GM13977 (cell line): ENCODE measurements at regions not wholly inside any gene's neighbourhood (a gene's known extent, or its start where the extent isn't known, plus 50 kb on each side); places are given as distances from the start of the nearest gene placed in this dataset.

Experiments
- DNase-seq: peaks from one replicate; pipeline ENCODE4 v3.0.0; 2012; ENCODE audit warnings: low spot score
- in situ Hi-C: fragments of 300-500 bp; cut with MboI; formaldehyde crosslinking; loops from one replicate; pipeline ENCODE4 v1.12.0; 2022; ENCODE audit warnings: low sequenced_read_pairs, low pct_unique_long_range_greater_than_20kb, mixed read lengths, inconsistent platforms; ENCODE audit not compliant: unreplicated experiment
- TF ChIP-seq, protein P1 (sequence below): IDR thresholded peaks from 2 replicates; pipeline ENCODE4 v1.5.1; 2012; ENCODE audit warnings: mild to moderate bottlenecking, control low read depth; ENCODE audit not compliant: insufficient read depth; ENCODE audit errors: extremely low read depth, missing control alignments

DNA sequence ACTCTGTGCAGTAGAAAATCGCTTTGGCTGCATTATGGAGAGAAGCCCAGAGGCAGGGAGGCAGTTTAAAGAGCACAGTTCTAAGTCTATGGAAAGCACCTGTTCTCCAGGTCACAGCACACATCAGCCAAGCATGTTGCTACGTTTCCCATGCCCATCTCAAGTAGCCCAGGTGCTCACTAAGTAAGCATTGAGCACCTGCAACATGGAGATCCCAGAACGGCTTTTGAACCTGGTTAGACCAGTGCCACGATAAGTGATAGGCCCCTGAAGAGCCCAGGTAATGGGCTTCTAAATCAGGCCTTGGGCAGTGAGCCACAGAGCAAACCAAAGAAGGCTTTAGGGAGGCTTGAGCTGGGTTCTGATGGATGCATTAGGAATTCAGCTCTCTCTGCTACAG, 186.2 kb downstream of the C1orf94 start:
- TF ChIP-seq, protein P1, sequence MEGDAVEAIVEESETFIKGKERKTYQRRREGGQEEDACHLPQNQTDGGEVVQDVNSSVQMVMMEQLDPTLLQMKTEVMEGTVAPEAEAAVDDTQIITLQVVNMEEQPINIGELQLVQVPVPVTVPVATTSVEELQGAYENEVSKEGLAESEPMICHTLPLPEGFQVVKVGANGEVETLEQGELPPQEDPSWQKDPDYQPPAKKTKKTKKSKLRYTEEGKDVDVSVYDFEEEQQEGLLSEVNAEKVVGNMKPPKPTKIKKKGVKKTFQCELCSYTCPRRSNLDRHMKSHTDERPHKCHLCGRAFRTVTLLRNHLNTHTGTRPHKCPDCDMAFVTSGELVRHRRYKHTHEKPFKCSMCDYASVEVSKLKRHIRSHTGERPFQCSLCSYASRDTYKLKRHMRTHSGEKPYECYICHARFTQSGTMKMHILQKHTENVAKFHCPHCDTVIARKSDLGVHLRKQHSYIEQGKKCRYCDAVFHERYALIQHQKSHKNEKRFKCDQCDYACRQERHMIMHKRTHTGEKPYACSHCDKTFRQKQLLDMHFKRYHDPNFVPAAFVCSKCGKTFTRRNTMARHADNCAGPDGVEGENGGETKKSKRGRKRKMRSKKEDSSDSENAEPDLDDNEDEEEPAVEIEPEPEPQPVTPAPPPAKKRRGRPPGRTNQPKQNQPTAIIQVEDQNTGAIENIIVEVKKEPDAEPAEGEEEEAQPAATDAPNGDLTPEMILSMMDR, result no peak
- DNase-seq, result no peak
- in situ Hi-C loops, result no loop called here

DNA sequence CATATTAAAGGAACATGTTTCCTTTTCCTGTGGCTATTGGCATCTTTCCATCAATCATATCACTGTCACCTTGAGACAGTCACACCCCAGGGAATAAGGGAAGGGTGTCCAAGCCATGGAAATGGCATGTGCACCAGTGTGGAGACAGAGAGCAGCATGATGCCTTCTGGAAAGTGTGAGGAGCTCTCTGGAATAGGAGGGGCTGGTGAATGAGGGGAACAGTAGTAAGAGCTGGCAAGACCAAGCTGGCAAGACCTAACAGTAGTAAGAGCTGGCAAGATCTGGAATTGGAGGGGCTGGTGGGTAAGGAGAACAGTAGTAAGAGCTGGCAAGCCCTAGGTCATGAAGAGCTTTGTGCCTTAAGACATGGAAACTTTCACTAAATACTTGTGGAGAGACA, 186.7 kb downstream of the C1orf94 start:
- TF ChIP-seq, protein P1, result no peak
- in situ Hi-C loops, result no loop called here

DNA sequence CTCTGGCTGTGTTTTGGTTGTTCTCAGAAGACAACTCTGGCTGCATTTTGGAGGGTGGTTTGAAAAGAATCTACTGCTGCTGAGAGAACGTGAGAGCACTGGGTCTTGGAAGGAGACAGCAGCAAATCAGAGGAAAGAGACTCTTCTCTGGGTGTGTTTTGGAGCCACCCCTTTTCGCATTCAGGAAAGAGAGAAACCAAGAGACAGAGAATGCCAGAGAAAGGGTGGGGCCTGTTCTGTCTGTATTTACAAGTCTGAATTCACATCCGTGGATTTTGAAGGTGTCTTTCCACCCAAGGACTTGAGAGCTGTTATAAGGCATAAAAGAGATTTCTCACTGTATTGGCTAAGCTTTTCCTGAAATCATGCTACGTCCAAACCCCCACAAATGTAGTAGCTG, 187.2 kb downstream of the C1orf94 start:
- TF ChIP-seq, protein P1, result no peak
- no peak for DNase-seq
- in situ Hi-C loops, result no loop called here

More for the DNA sequence above, 186.7 kb downstream of the C1orf94 start:
- DNase-seq, result no peak

DNA sequence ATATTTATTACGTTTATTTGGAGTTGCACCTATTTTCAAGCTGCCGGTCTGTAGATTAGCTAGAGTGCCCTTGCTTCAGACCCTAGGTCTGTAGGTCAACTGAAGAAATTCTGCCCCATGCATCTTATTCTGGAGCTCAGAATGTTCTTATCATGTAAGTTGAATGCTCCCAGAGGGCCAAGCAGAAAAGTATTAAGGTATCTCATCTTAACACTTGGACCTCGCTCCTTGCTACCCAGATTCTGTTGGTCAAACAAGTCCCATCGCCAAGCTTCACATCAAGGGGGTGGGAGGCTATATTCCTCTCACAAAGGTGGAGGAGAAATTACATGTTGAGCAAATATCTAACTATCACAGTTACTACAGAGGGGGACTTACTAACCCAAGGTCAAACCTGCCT, 187.7 kb downstream of the C1orf94 start:
- in situ Hi-C loops, result no loop called here
- TF ChIP-seq, protein P1, result no peak
- no peak for DNase-seq

DNA sequence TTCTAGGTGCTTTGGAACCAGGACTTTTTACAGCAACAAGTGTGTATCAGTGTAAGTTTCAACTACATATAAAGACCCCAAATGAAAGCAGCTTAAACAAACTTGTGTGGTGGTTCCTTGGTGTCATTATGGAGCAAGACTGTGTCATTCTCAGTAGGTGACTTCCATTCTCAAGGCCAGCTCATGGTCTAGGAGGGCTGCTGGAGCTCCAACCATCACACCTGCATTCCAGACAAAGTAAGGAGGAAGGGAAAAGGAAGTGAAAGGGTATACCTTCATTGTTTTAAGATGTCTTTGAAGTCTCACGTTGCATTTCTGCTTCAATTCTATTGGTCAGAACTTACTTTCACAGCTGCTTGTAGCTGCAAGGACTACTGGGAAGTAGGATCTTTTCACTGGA, 188.6 kb downstream of the C1orf94 start:
- TF ChIP-seq, protein P1, result no peak
- in situ Hi-C loops, result no loop called here
- no peak for DNase-seq

DNA sequence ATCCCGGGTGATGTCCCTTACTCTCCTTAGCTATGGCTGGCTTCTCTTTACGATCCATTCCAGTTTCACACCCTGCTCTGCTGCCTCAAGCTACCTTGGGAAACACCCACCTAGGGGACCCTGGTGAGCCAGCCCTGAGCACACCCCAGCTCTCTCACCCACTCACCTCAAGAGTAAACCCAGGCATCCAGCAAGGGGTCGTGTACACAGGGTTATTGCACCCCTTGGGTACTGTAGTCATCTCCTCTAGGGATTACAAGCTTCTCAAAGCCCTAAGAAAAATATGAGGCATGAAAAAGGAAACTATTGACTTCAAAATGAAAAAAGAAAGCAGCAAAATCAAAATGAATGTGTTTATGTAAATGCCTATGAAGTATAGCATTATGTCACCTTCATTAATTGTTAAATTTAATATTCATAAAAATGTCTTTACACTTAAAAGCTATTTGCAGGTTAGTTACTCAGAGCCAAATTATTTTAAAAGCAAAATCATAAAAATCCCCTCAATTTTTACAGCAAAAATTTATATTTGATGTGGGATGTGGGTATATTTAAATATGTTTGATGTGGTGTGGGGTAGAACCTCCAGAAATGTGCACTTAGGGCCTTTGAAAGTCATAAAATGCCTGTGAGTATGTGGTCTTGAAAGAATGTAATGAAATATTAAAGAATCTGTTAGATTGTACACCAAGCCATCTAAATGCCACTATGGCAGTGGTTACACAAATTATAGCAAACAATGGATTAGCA, 190.3 kb downstream of the C1orf94 start:
- DNase-seq, result no peak
- TF ChIP-seq, protein P1, result no peak
- in situ Hi-C loops, result no loop called here
